Keratinocyte (primary cell): ENCODE measurements at regions not wholly inside any gene's neighbourhood (a gene's known extent, or its start where the extent isn't known, plus 50 kb on each side); places are given as distances from the start of the nearest gene placed in this dataset.
A peak's percentile ranks its signal among the peaks of the same experiment; 100 is the strongest.

ENCODE experiments used
- CTCF ChIP-seq, 3 experiments: IDR thresholded peaks in 1 of 3; conservative IDR thresholded peaks in 1 of 3; optimal IDR thresholded peaks in 1 of 3; 2 replicates in 2 of 3; 3 replicates in 1 of 3; pipeline versions ENCODE3 to v1.5.1; 2011; ENCODE audit warnings: low read length in 3 of 3, mild to moderate bottlenecking in 3 of 3, moderate library complexity in 2 of 3, control low read depth in 1 of 3, inconsistent platforms in 1 of 3; ENCODE audit not compliant: insufficient read depth in 2 of 3; ENCODE audit errors: extremely low read depth in 1 of 3
- EZH2 ChIP-seq: IDR thresholded peaks from one replicate; pipeline ENCODE4 v1.6.1; 2012; ENCODE audit warnings: inconsistent platforms, mild to moderate bottlenecking, low read length, moderate library complexity

- TF ChIP-seq CTCF (optimal IDR thresholded peaks at IDR 0.05 in 1 of 3, IDR thresholded peaks at IDR 0.05 in 1 of 3, conservative IDR thresholded peaks at IDR 0.05 in 1 of 3; ENCODE audit: extremely low read depth in 1 of 3, insufficient read depth in 2 of 3, low read length in 3 of 3) = peak; percentile 27 to 56 (median 41)
- no peak for TF ChIP-seq EZH2
Measured at GRCh38 chr5:88602584-88602983, 280.4 kb downstream of the MEF2C start.
